ENCODE measurements at regions not wholly inside any gene's neighbourhood (a gene's known extent, or its start where the extent isn't known, plus 50 kb on each side); places are given as distances from the start of the nearest gene placed in this dataset.

DNA sequence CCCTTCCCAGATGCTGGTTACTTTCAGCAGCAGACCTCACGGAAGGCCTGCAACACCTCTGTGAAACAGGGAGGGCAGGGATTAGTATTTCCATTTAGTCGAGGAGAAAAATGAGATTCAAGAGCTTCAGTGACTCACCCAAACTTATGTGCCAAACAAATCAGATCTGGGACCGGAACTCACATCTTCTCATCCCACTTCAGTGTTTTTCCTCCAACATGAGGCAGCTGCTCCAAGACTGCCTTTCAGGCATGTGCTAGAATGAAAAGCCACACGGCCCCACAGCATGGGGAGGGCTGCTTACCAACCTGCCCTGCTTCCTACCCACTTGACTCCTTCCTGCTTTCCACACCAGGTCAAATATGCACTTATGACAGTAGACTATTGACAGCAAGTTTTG is 129.4 kb upstream of the SLC24A5 start:
- no peak for DNase-seq (ENCODE audit: low read depth, low spot score)

DNA sequence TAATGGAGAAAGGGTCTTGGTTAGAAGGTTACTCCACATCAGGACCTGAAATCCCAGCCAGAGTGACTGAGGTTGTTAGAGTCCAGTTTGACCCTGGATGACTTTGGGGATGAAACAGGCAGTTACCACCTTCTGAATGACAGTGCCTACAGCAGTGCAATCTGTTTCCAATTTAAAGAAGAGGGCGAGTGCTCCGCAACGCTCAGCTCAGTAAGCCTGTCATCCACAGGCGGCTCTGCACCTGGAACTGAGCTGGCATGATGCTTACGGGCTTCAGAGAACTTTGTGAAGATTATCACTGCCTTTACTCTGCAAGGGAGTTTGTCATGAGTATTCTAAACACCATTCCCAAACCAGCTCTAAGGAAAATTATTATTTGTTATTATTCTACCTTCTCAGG is 127.7 kb upstream of the SLC24A5 start:
- DNase-seq (ENCODE audit: low read depth, low spot score), result no peak

DNA sequence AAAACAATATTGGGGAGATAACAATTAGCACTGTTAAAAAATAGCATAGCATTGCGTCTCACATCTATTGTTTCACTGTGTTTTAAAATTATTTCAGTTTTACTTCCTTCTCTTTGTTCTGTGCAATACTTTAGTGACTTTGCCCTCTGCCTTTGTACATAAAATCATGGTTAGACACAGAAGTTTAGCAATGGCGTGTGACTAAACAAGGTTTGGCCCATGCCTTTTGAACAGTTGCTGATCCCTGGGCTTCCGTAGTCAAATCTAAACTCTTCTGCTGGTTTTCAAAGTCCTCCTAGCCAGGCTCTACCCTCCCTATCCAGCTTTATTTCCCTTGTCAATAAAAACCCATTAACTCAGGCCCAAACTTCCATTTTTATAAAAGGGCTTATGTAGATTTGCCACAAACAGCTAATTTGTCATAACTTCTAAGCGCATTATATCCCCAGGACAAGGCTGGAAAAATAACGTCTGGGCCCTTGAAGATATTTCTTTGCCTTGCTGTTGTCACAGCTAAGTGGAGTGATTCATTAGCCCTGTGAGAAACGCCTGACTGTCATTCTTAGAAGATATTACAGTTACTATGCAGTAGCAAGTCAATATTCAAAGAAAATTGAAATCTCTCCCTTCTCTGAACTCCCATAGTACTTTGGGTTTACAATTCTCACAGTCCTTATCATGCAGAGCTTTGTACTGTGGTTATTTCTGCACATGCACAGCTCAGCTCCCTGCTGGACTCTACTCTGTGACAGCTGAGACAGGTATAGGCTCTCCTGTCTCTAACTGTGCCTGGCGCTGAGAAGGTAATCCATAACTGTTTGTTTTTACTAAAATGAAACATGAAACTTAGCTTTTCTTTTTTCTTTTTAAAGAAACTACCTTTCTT is 123.4 kb upstream of the SLC24A5 start:
- DNase-seq (ENCODE audit: low read depth, low spot score), result no peak

DNA sequence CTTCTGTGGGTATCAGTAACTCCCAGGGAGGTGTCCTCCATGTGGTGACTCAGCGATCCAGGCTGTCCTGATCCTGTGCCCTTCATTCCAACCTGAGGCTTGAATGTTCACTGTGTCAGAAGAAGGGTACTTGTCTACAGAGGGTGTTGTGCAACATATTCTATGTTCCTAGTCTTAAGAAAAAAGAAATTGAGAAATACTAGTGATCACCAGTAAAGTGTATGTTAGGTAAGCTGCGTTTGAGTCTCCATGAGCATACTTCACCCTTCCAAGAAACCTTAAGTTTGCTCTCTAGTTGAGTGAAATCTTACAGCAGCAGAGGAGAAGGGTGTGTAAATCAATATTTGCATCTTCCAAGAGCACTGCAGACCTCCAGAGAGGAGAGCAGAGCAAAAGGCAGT is 122.2 kb upstream of the SLC24A5 start:
- DNase-seq (ENCODE audit: low read depth, low spot score), result no peak

DNA sequence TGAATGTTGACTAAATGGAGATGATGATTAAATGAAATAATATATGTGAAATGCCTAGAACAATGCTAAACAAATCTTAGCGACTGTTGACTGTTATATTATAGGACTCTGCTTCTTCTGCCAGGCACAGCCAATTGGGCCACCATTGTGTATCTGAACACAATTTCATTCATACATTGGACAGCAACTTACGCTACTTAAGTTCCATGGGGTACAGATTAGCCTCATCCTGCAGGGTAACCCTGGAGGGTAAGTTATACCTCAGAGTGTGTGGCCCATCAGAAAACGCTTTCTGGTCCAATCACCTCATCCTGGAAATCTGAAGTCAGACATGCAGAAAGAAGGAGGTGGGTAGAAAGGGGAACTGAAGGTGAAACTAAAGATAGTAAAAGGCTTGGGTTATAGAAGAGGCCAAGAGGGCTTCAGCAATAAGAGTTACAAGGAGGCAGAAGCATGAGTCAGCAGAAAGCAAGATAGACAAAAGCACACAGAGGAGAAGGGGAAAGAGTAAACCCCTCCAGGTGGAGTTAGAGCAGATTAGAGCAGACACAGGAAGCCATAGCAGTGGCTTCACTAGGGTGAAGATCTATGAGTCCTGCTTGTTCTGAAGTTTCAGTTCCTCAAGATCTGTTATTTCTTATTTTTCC is 119.3 kb upstream of the SLC24A5 start:
- DNase-seq (ENCODE audit: low read depth, low spot score), result no peak

DNA sequence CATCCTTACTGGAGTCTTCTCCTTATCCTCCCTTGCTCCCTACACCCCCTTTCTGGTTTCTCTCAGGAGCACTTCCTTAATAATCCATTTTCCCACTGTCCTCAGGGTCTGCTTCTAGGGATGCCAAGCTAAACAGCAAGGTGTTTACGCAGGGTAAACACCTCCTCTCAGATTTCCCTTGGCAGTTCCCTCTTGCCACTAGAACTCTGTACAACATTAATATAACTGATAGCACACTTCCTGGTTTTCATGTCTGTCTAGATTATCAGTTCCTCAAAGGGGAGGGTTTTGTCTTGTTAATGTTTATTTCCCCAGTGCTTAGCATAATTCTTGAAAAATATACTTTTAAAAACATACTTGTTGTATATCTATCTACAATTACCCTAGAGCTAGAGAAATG is 118.0 kb upstream of the SLC24A5 start:
- DNase-seq (ENCODE audit: low read depth, low spot score), result no peak

DNA sequence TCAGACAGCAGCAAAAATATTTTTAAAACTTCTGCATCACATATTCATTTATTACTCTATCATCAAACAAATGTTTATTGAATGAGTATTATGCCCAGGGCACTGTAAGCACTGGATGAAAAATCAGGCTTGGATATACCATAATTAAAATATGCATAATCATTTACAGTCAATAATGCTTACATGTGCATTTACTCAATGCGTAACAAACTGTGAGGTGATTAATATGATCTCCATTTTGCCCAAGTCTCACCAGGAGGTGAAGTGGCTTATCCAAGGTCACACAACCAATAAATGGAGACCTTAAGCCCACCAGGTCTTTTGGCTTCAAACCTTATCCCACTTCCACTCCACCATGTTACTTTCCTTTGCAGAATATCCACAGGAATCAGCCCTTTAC is 117.3 kb upstream of the SLC24A5 start:
- DNase-seq (ENCODE audit: low read depth, low spot score), result no peak

DNA sequence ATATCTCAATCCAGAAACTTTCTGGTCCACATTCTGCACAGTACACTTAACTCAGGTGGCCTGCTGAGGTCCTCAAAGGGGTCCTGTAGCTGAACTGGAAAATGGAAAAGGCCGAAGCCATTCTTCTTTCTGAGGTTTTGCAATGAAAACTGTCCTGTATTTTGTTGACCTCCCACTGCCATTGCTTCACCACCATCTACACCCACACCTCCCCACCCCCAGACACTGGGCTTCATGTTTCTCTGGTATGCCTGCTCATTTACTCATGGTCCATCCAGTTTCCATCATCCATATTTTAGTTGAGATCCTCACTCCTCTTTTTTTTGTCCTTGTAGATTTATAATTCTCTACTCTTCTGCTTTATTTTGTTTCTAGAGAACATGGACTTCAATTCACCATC is 115.7 kb upstream of the SLC24A5 start:
- DNase-seq (ENCODE audit: low read depth, low spot score), result no peak

DNA sequence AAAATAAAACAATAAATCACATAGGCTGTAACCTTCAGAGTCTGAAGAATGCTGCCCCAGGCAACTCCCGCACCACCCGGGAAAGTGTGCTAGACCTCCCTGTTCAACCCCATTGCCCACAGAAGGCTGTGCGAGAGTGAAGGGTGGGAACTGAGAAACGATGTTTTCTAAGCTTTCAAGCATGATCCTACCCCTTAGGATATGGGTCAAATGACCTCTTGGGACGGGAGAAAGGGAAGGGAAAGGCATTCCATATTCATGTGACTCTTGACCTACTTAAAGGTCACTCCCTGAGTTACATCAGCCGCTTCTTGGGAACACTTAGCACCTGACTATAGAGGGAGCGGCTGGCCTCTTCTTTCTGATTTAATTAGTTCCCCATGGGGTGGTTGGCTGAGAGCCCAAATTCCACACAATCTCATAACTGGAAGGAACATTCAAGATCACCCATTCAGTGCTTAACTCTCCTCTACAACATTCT is 114.7 kb upstream of the SLC24A5 start:
- no peak for DNase-seq (ENCODE audit: low read depth, low spot score)

DNA sequence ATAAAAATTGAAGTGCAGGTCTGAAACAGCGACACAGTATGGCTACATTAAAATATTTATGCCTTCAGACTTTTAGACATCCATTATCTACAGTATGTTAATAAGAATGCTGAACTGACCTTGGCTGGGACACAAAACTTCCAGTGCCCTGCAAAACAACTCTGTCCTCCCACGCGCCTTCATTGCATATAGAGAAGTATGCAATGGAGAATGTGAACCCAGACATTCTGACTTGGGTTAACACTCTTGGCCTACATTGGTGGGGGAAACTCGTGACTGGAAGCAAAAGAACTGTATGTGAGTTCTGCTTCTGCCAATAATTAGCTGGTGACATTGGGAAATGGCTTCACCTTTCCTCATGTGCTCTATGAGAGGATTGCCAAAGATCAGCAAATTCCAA is 110.5 kb upstream of the SLC24A5 start:
- no peak for DNase-seq (ENCODE audit: low read depth, low spot score)

DNA sequence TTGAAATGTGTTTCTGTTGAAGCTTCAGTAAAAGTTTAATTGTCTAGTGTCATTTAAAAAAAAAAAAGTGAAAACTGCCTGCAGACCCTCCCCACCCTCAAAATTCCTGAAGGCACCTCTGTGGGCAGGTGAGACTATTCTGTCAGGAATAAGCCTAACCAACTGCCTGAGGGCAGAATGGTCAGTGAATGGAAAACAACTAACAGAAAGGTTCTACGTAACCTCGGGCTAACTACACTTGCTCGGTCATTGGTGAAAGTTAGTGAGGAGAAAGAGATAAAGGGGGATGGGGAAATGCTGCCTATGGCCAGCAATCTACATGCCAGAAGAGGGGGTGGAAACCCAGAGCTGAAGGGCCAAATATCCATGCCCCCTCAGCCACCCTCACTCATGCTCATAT is 108.6 kb upstream of the SLC24A5 start:
- no peak for DNase-seq (ENCODE audit: low read depth, low spot score)

DNA sequence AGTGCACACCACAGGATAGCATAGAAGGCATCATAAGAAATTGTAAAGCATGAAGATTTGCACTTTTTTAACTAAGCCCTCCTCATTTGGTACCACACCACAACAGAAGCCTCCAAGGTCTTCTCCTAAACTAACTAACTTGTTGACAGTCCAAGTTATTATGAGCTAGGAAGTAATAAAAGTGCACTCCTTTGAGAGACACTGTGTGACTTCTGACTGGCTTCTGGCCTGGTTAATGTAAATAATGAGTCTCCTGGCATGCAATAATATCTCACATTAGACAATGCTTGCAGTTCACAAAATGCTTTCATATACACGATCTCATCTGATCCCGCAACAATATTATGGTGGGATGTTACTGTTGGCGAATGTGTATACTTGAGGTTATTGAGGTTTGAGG is 103.9 kb upstream of the SLC24A5 start:
- DNase-seq (ENCODE audit: low read depth, low spot score), result no peak

DNA sequence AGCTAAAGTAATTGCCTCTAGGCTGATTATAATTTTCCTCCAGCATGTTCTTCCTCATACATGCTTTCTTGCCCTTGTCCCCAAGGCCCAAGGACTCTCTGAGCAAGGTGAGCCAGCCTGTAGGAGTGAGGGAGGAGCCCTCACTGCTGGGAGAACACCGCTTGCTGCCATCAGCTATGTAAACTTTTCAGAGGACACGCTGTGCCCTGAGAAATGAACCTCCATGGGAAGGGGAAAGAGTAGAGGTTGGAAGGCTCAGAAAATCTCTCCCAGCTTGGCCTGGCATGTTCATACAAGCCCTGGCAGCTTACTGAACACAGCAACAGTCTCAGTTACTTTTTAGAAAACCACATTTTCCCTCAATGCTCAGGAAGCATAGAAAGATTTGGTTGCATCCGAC is 103.0 kb upstream of the SLC24A5 start:
- DNase-seq (ENCODE audit: low read depth, low spot score), result no peak

DNA sequence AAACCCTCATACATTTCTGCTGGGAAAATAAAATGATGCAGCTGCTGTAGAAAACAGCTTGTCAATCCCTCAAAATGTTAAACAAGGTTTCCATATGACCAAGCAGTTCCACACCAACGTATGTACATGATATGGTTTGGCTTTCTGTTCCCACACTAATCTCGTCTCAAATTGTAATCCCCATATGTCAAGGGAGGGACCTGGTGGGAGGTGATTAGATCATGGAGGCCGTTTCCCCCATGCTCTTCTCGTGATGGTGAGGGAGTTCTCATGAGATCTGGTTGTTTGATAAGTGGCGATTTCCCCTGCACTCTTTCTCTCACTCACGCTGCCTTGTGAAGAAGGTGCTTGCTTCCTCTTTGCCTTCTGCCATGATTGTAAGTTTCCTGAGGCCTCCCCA is 100.6 kb upstream of the SLC24A5 start:
- DNase-seq (ENCODE audit: low read depth, low spot score), result no peak

DNA sequence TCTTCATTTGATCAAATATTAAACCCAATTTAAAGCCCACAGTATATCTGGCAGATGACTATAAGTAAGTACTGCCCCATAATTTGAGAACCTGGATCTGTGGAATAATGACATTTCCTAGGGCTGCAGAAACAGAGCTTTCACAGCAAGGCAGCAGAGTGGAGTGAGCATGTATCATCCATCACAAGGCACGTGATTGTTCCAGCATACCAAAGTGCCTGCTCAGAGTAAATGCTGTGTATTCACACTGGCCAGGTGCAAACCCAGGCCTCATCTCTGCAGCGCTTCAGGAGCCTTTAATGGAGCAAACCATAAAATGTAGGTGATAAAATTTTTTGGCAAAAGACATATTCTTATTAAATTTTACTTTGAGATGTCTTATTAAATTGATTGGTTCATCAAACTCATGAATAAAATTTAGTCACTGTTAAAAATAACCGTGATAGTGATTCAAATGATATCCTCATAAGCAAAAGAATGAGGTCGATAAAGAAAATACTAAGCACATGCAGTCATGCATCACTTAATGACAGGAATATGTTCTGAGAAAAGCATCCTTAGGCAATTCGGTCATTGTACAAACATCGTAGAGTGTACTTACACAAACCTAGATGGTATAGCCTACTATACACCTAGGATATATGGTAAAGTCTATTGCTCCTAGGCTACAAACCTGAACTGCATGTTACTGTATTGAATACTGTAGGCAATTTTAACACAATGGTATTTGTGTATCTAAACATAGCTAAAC is 99.3 kb upstream of the SLC24A5 start:
- DNase-seq (ENCODE audit: low read depth, low spot score), result no peak

DNA sequence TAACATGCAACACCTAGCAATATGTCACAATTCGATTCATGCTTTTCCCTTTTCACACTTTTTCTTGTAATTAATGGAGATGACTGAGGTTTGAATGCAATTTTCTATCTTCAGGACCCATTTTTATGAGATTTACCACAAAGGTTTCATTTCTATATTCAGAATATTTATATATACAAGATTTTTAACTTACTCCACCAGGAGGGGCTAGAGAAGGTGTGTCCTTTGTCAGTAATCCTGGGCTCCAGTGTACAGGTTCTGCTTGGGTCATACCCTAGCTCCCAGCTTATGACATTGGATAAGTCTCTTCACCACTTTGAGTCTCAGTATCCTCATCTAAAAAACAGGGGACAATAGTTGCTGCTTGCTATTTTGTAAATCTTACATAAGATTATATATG is 95.7 kb upstream of the SLC24A5 start:
- no peak for DNase-seq (ENCODE audit: low read depth, low spot score)

DNA sequence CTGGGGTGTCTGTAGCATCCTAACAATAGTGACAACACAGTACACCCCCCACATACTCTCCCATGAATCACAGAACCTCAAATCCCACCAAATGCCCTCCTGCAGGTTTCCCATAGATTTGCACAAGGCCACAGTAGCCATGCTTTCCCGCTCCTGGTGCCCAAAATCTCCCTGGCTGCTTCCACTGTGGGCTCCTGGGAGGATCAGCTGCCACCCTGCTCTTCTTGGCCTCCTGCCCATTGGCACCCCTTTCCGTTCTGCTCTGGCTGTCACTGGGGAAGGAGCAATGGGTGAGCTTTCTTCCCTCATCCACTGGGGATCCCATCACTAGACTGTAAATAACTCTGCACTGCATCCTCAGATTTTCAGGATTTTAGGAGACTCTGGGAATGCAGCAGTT is 92.1 kb upstream of the SLC24A5 start:
- DNase-seq (ENCODE audit: low read depth, low spot score), result no peak

DNA sequence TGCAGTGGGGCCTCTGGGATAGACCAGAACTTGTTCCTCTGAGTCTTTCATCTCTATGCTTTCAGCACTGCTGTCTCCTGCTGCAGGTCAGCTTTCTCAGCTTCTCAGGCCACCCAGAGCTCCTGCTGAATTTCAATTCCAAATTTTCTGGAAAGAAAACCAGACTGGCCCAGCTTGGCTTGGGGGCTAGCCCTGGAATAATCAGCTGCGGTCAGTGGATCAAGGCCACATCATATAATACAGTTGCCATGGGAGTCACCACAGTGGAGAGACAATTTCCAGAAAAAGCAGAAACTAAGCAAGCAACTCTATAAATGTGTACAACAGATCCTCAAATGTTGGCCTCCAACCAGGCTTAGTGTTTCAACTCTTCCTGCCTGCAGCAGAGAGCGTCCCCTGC is 91.1 kb upstream of the SLC24A5 start:
- no peak for DNase-seq (ENCODE audit: low read depth, low spot score)

DNA sequence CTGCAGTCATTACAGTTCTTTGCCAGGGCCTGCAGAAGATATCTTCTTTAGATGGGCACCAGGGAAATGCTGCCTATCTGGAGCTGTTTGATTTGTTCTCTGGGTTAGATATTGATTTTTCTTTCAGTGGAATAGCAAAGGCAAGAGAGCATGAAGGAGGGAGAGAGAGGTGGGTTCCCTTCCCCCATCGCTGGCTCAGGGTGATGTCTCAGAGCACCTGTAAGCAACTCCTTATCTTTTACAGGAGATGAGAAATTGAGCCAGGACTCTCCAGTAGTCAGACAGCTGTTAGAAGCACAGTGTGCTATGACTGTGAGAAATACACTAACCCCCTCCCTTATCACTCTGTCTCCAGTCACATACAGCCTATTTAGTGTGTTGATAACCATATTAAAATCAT is 89.3 kb upstream of the SLC24A5 start:
- DNase-seq (ENCODE audit: low read depth, low spot score), result no peak

DNA sequence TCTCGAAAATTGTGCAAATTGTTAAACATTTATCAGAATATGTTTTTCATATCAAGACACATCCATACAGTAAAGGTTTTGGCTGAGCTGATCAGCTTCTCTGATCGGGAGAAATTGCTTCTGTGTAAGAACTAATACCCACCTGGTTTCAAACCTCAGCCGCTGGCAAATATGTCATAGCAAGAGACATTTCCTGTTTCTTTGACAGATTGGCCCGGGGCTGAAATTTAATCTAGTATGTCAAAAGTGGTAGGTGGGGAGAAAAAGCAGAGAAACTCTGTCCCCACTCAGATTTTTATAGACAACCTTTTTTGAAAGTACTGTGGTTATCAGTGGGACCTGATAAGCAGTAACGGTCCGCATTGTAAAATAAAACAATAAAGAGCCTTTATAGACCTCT is 88.8 kb upstream of the SLC24A5 start:
- no peak for DNase-seq (ENCODE audit: low read depth, low spot score)

DNA sequence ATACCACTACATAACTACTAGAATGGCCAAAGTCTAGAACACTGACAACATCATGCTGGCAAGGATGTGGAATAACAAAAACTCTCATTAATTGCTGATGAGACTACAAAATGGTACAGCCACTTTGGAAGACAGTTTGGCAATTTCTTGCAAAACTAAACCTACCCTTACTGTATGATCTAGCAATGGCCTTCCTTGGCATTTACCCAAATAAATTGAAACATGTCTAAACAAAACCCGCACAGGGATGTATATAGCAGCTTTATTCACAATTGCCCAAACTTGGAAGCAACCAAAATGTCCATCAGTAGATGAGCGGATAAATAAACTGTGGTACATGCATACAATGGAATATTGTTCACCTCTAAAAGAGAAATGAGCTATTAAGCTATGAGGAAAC is 87.9 kb upstream of the SLC24A5 start:
- DNase-seq (ENCODE audit: low read depth, low spot score), result no peak

DNA sequence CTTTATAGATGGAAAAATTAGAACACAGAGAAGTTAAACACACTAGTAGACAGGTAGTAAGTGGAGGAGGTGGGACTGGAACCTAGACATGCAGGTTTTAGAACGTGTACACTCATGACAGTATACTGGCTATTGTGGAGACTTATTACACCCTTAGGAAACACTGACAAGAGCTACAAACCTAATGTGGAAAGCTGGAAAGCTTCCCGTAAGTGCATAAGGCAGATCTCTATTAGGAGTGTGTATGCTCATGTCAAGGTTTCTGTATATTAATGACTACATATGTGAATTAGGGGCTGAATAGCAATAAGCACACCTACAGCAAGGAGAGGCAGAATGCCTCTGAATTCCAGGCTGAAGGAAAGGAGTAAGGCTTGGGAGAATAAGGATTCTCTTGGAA is 82.6 kb upstream of the SLC24A5 start:
- no peak for DNase-seq (ENCODE audit: low read depth, low spot score)

All from pulmonary artery endothelial cell (primary cell).